Ovary (tissue), 3 donors: ENCODE measurements at regions not wholly inside any gene's neighbourhood (a gene's known extent, or its start where the extent isn't known, plus 50 kb on each side); places are given as distances from the start of the nearest gene placed in this dataset.

Source experiments
- CTCF ChIP-seq, 3 donors: fragments of 450-650 bp in 2 of 3; fragments of 200-600 bp in 1 of 3; IDR thresholded peaks; one replicate each; pipeline versions ENCODE4 v1.5.1 to v1.8.0; 2016 to 2022; ENCODE audit warnings: antibody characterized with exemption in 3 of 3, mild to moderate bottlenecking in 1 of 3
- EP300 ChIP-seq: sonication (generic); formaldehyde crosslinking; IDR thresholded peaks from one replicate; pipeline ENCODE4 v1.6.1; 2017; ENCODE audit warnings: antibody characterized with exemption
- POLR2A ChIP-seq: fragments of 450-650 bp; IDR thresholded peaks from one replicate; pipeline ENCODE4 v1.6.1; 2017; ENCODE audit warnings: antibody characterized with exemption, mild to moderate bottlenecking, moderate library complexity
- donor health status: DM: no; HTN: no; CAD: no.

DNA sequence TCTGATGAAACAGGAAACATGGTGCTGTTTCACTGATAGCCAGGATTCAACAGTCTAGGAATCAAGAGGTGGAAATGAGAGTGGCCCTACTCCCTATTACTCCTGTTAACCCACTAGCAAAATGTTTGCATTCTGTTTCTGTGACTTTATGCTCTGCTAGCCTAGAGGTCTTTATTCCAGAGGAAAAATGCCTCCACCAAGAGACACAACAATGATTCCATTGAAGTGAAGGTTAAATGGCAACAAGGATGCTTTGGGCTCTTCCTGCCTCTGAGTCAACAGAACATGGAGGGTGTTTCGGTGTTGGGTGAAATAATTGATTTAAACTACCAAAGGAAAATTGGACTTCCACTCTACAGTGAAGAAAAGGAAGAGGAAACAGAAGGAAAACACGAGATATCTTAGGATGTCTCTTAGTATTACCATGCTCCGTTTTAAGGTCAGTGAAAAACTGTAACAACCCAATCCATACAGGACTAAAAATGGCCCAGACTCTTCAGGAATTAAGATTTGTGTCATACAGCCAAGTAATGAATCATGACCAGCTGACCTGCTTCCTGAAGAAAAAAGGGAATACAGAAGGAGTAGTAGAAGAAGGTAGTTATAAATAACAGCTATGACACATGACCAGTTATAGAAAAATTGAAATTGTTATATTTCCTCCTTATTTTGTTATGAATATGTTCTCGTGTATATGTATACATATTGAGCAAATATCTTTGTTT lies 1237.8 kb downstream of the NCAM2 start:
- TF ChIP-seq POLR2A (no peak), CTCF (IDR thresholded peaks at IDR 0.05) (no peak), EP300 (no peak)
